AG04449 (cell line): ENCODE measurements at regions not wholly inside any gene's neighbourhood (a gene's known extent, or its start where the extent isn't known, plus 50 kb on each side); places are given as distances from the start of the nearest gene placed in this dataset.

Experiments
- CTCF ChIA-PET: fragments of 350-600 bp; formaldehyde crosslinking; extraction: SDS; loops from one replicate; lab custom pipeline; 2021; ENCODE audit warnings: antibody characterized with exemption; lab: Yijun Ruan, JAX
- POLR2A ChIA-PET: fragments of 400-600, 350-600 bp; formaldehyde crosslinking; extraction: SDS; loops from one replicate; lab custom pipeline; 2020; ENCODE audit warnings: antibody characterized with exemption, inconsistent platforms; lab: Yijun Ruan, JAX
- DNase-seq: peaks from one replicate; pipeline ENCODE4 v3.0.0-alpha.2; 2010; ENCODE audit warnings: low read depth, low spot score
- H3K4me3 ChIP-seq: 2 replicates; pipeline ENCODE4 v1.5.1; 2011; ENCODE audit warnings: low read depth, mild to moderate bottlenecking, control low read depth, low read length
- TF ChIP-seq, protein P1 (sequence below): IDR thresholded peaks from one replicate; pipeline ENCODE4 v1.5.1; 2011; ENCODE audit warnings: mild to moderate bottlenecking, moderate library complexity, low read length, control low read depth, inconsistent platforms; ENCODE audit not compliant: insufficient read depth; ENCODE audit errors: missing control alignments

- POLR2A ChIA-PET = interaction anchor here (0.8 to 1.1 kb wide), 3 partner anchors 12 to 126 kb away, joined by 3 to 4 read pairs (median 3); partner anchors contain the start of gene ACSL4
- CTCF ChIA-PET = interaction anchor here (1.0 to 4.1 kb wide), 3 partner anchors 16 to 51 kb away, joined by 3 to 21 read pairs (median 6); no protein-coding TSS in a partner anchor
- TF ChIP-seq, protein P1, sequence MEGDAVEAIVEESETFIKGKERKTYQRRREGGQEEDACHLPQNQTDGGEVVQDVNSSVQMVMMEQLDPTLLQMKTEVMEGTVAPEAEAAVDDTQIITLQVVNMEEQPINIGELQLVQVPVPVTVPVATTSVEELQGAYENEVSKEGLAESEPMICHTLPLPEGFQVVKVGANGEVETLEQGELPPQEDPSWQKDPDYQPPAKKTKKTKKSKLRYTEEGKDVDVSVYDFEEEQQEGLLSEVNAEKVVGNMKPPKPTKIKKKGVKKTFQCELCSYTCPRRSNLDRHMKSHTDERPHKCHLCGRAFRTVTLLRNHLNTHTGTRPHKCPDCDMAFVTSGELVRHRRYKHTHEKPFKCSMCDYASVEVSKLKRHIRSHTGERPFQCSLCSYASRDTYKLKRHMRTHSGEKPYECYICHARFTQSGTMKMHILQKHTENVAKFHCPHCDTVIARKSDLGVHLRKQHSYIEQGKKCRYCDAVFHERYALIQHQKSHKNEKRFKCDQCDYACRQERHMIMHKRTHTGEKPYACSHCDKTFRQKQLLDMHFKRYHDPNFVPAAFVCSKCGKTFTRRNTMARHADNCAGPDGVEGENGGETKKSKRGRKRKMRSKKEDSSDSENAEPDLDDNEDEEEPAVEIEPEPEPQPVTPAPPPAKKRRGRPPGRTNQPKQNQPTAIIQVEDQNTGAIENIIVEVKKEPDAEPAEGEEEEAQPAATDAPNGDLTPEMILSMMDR = no peak
- H3K4me3 ChIP-seq = no peak overlapping the region
- no peak for DNase-seq
Measured at GRCh38 chrX:109839694-109840567, 106.9 kb upstream of the ACSL4 start.

DNA sequence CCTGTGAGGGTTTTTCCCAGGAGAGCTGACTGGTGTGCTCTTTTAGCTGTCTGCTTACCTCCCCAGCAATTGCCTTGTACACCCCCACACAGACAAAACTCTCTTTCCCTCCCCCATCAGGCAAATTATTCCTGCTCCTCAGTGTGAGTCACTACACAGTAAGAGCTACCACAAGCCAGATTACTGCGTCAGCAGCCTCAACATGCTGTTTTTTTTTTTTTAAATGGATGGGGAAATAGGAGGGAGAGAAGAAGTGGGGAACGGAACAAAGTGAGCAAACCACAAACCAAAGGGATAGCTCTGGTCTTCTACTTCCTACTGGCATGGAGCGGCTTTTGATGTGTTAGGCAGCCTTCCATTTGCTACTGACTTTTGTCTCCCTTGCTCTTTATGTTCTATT lies 107.5 kb upstream of the ACSL4 start:
- H3K4me3 ChIP-seq = no peak overlapping the region
- ChIA-PET POLR2A (interaction anchor here (0.6 to 1.1 kb wide), 4 partner anchors 10 to 127 kb away, joined by 3 to 4 read pairs (median 3); partner anchors contain the start of gene ACSL4), CTCF (interaction anchor here (1.0 to 4.1 kb wide), 3 partner anchors 13 to 50 kb away, joined by 3 to 21 read pairs (median 6); no protein-coding TSS in a partner anchor)
- DNase-seq = peak; percentile 83
- TF ChIP-seq, protein P1 = no peak

GRCh38 chrX:109841257-109841656 lies 108.2 kb upstream of the ACSL4 start:
- TF ChIP-seq, protein P1 = no peak
- CTCF ChIA-PET = interaction anchor here (1.0 to 4.1 kb wide), 3 partner anchors 10 to 15 kb away, joined by 6 to 21 read pairs (median 6); no protein-coding TSS in a partner anchor
- H3K4me3 ChIP-seq = no peak overlapping the region
- POLR2A ChIA-PET = no interaction called here
- no peak for DNase-seq

- ChIA-PET CTCF (interaction anchor here (1.0 to 4.1 kb wide), 4 partner anchors 11 to 19 kb away, joined by 3 to 21 read pairs (median 6); no protein-coding TSS in a partner anchor), POLR2A (interaction anchor here (0.7 kb wide), 1 partner anchor 15 kb away, joined by 4 read pairs; no protein-coding TSS in a partner anchor)
- TF ChIP-seq, protein P1 = no peak
- no peak overlapping the region for H3K4me3 ChIP-seq
- DNase-seq = no peak
Measured at GRCh38 chrX:109841869-109842579, 109.0 kb upstream of the ACSL4 start.

- no peak overlapping the region for H3K4me3 ChIP-seq
- TF ChIP-seq, protein P1 = no peak
- CTCF ChIA-PET = interaction anchor here (1.0 to 4.1 kb wide), 2 partner anchors 14 to 20 kb away, joined by 3 to 21 read pairs; no protein-coding TSS in a partner anchor
- no peak for DNase-seq
- POLR2A ChIA-PET = interaction anchor here (0.7 kb wide), 1 partner anchor 15 kb away, joined by 4 read pairs; no protein-coding TSS in a partner anchor
Measured at GRCh38 chrX:109842611-109843010, 109.6 kb upstream of the ACSL4 start.
